ENCODE measurements at regions not wholly inside any gene's neighbourhood (a gene's known extent, or its start where the extent isn't known, plus 50 kb on each side); places are given as distances from the start of the nearest gene placed in this dataset.

DNA sequence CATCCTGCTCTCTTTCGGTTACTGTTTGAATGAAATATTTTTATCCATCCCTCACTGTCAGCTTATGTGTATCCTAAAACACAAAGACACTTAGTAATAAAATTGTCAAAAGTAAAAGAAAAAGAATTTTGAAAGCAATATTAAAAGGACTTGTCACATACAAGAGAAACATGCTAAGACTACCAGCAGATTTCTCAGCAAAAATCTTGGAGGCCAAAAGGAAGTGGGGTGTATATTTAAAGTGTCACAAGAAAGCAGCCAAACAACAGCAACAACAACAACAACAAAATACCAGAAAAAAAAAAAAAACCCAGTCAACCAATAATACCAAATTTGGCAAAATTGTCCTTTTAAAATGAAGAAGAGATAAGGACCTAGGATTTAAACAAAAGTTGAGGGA, 678.7 kb upstream of the TYRP1 start:
- Mint-ChIP-seq H3K36me3 (ENCODE audit: insufficient read depth in 2 of 2) (peaks cover 0 to 5% of the 10 kb centered on the region in 2 donors), H3K27me3 (ENCODE audit: low read depth) (no peaks in the 10 kb centered on the region), H3K9me3 (peaks cover 1 to 8% of the 10 kb centered on the region in 2 donors), H3K27ac (no peak overlapping the region), H3K4me1 (ENCODE audit: low read depth) (no peaks in the 10 kb centered on the region), H3K4me3 (no peak overlapping the region)
- no peak for ATAC-seq (replicated peaks in 1 of 2)
- no peak for DNase-seq

DNA sequence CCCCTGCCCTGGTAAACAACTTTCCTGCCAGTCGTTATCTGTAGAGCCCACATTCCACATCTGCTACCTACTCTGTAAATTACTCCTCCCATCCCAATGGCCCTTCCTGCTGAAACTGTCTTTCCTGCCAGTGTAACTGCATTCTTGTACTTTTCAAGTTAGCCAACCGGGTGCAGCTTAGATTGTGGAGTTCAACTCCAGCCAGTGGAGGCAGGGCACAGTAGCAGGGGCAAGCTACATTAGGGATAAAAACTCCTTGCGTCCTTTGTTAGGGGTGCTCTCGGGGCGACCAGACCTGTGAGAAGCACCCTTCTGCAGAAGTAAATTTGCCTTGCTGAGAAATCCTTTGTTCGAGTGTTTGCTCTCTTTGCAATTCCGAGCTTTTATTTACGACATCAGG, 639.0 kb upstream of the TYRP1 start:
- H3K4me1 Mint-ChIP-seq (ENCODE audit: low read depth): no peaks in the 10 kb centered on the region
- H3K9me3 Mint-ChIP-seq: peaks cover 9% of the 10 kb centered on the region in 2 donors
- H3K4me3 Mint-ChIP-seq: no peak overlapping the region
- no peaks in the 10 kb centered on the region for H3K27me3 Mint-ChIP-seq (ENCODE audit: low read depth)
- H3K27ac Mint-ChIP-seq: no peak overlapping the region
- DNase-seq (no peak), ATAC-seq (replicated peaks in 1 of 2) (no peak)
- H3K36me3 Mint-ChIP-seq (ENCODE audit: insufficient read depth in 2 of 2): peaks cover 2 to 5% of the 10 kb centered on the region in 2 donors

DNA sequence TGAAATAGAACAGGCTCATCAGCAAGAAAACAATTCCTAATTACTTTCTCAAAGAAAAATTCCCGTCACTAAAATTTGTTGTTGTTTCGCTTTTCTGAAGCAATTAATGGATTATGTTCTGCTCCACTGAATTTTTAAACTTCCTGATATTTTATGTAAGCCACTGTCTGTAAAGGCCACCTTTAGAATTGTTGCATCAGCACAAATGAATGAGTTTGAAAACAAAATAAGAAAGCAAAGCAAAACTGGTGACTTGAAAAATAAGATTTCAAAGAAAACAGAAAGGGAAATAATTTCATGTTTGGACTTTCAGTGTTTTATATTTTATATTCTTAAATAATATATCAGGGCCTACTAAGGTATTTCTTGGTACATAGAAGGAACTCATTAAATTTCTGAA, 636.3 kb upstream of the TYRP1 start:
- no peak for ATAC-seq (replicated peaks in 1 of 2)
- peaks cover 12% of the 10 kb centered on the region in 2 donors for H3K9me3 Mint-ChIP-seq
- H3K36me3 Mint-ChIP-seq (ENCODE audit: insufficient read depth in 2 of 2): peaks cover 2 to 5% of the 10 kb centered on the region in 2 donors
- H3K27ac Mint-ChIP-seq: no peak overlapping the region
- H3K27me3 Mint-ChIP-seq (ENCODE audit: low read depth): no peaks in the 10 kb centered on the region
- DNase-seq: no peak
- H3K4me3 Mint-ChIP-seq: no peak overlapping the region
- H3K4me1 Mint-ChIP-seq (ENCODE audit: low read depth): no peaks in the 10 kb centered on the region

DNA sequence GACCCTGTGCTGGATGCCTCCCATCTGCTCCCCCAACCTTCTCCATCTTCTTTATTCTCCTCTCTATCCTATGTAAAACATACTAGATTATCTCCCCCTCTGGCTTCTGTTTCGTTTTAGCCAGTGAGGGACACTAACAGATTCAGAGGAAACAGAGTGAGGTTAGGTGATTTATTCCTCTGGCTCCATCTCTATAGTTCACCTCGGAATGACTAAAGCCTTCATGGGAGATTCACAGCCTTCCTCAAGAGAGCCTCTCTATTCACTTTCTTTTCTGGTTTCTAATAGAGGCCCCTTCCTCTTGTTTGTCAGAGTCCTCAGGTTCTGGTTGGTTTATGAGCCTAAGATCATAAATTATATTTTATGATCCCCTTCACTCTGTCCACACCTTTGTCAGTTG, 633.1 kb upstream of the TYRP1 start:
- H3K4me1 Mint-ChIP-seq (ENCODE audit: low read depth): no peaks in the 10 kb centered on the region
- ATAC-seq (replicated peaks in 1 of 2) (no peak), DNase-seq (no peak)
- peaks cover 0 to under 1% of the 10 kb centered on the region in 2 donors for H3K36me3 Mint-ChIP-seq (ENCODE audit: insufficient read depth in 2 of 2)
- H3K9me3 Mint-ChIP-seq: peaks cover 6 to 7% of the 10 kb centered on the region in 2 donors
- H3K4me3 Mint-ChIP-seq: no peak overlapping the region
- H3K27me3 Mint-ChIP-seq (ENCODE audit: low read depth): no peaks in the 10 kb centered on the region
- no peak overlapping the region for H3K27ac Mint-ChIP-seq

DNA sequence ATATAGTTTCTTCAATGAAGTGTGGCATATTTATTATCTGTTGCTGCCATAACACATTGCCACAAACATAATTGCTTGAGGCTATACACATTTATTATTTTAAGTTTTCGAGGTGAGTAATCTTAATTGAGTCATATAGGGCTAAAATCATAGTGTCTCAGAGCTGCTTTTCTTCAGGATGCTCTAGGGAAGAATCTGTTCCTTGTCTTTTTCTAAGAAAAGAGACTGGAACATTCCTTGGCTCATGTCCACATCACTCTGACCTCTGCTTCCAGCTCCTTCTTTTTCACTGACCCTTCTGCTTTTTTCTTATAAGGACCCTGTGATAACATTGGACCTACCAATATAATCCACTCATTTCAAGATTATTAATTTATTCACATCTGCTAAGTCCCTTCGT, 632.4 kb upstream of the TYRP1 start:
- H3K27me3 Mint-ChIP-seq (ENCODE audit: low read depth): no peaks in the 10 kb centered on the region

DNA sequence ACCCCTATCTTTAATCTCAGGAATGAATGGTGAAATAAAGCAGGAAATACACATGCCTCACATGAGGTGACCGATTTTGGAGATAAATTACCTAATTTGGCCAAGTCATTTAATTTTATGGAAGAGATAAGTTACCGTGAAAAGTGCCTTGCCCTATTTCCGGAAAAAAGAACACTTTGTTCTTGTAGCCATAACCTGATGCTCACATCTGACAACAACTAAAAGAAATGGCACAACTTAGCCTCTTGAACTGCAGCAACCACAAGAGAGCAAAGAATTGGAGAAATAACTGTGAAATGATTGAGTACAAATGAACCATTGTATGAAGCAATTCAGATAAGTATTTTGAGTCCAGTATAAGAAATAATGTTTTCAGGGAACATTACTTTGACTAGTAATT, 628.1 kb upstream of the TYRP1 start:
- H3K4me1 Mint-ChIP-seq (ENCODE audit: low read depth): no peaks in the 10 kb centered on the region
- no peak for ATAC-seq (replicated peaks in 1 of 2)
- no peaks in the 10 kb centered on the region for H3K27me3 Mint-ChIP-seq (ENCODE audit: low read depth)
- H3K27ac Mint-ChIP-seq: no peak overlapping the region
- no peak overlapping the region for H3K4me3 Mint-ChIP-seq
- no peaks in the 10 kb centered on the region for H3K36me3 Mint-ChIP-seq (ENCODE audit: insufficient read depth in 2 of 2)
- DNase-seq: no peak
- peaks cover 1 to 5% of the 10 kb centered on the region in 2 donors for H3K9me3 Mint-ChIP-seq

More for the DNA sequence above, 632.4 kb upstream of the TYRP1 start:
- Mint-ChIP-seq H3K4me1 (ENCODE audit: low read depth) (no peaks in the 10 kb centered on the region), H3K36me3 (ENCODE audit: insufficient read depth in 2 of 2) (no peaks in the 10 kb centered on the region), H3K4me3 (no peak overlapping the region), H3K9me3 (peaks cover 6 to 7% of the 10 kb centered on the region in 2 donors), H3K27ac (no peak overlapping the region)
- no peak for ATAC-seq (replicated peaks in 1 of 2)
- DNase-seq: no peak

DNA sequence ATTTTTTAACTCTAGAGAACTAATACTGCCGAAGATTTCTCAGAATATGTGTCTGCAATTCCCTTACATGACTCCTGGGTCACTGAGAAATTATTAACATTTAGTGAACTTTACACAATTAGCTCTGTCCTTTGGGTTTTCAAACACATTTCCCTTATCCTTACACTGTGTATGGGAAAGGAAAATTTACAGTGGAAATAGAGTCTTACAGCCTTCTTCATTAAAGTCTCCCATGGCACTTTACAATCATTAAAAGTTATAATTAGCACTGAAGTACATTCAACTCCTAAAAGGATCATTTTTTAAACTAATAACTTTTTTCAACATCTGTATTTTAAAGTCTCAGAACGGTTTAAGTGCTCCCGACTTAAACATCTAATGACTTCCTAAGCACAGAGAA, 627.5 kb upstream of the TYRP1 start:
- Mint-ChIP-seq H3K36me3 (ENCODE audit: insufficient read depth in 2 of 2) (no peaks in the 10 kb centered on the region), H3K9me3 (peaks cover 1 to 5% of the 10 kb centered on the region in 2 donors), H3K4me1 (ENCODE audit: low read depth) (no peaks in the 10 kb centered on the region), H3K27me3 (ENCODE audit: low read depth) (no peaks in the 10 kb centered on the region), H3K4me3 (no peak overlapping the region), H3K27ac (no peak overlapping the region)
- ATAC-seq (replicated peaks in 1 of 2) (no peak), DNase-seq (no peak)

DNA sequence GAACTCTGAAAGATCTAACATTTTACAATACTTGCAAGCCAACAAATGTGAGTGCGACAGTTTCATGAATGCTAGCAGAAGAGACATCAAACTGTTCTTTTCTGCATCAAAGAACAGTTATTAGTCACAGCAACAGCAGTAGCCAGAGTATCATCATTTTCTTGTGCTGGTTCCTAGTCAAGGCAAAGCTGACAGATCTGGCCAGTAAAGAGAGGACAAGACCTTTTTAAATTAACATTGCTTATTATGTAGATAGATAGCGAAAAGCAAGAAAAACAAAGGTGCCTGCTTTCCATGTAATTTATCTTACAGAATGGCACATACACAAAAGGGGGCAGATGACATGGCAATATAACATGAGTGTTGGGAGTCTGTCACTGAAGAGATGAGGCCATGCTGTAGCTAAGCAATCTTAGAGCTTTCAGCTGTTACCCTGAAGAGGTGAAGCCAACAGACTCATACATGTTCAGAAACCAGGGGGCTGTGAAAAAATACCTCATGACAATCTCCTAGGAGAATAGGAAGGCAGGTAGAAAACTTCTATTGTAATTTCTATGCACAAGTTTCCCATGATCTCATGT, 626.6 kb upstream of the TYRP1 start:
- DNase-seq (no peak), ATAC-seq (replicated peaks in 1 of 2) (no peak)
- Mint-ChIP-seq H3K9me3 (peaks cover 4 to 5% of the 10 kb centered on the region in 2 donors), H3K4me3 (no peak overlapping the region), H3K27ac (no peak overlapping the region), H3K4me1 (ENCODE audit: low read depth) (no peaks in the 10 kb centered on the region), H3K27me3 (ENCODE audit: low read depth) (no peaks in the 10 kb centered on the region), H3K36me3 (ENCODE audit: insufficient read depth in 2 of 2) (no peaks in the 10 kb centered on the region)

DNA sequence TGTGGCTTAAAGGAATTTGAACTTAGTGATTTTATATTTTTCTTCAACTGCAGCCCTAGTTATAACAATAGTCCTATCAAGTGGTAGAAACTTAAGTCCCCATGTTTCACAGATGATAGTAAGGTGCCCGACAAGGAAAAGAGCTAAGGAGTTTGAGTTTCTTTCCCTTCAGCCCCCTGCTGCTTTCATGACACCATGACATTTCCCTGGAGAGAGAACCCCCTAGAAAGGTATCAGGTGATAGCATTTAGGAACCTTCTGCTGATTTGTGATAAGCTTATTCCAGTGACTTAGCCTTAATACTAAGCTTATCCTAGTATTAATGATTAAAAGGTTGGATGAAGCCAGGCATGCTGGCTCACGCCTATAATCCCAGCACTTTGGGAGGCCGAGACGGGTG, 623.8 kb upstream of the TYRP1 start:
- no peaks in the 10 kb centered on the region for H3K27me3 Mint-ChIP-seq (ENCODE audit: low read depth)
- peaks cover 0 to 2% of the 10 kb centered on the region in 2 donors for H3K36me3 Mint-ChIP-seq (ENCODE audit: insufficient read depth in 2 of 2)
- H3K27ac Mint-ChIP-seq: no peak overlapping the region
- ATAC-seq (replicated peaks in 1 of 2) (no peak), DNase-seq (no peak)
- H3K4me1 Mint-ChIP-seq (ENCODE audit: low read depth): no peaks in the 10 kb centered on the region
- H3K9me3 Mint-ChIP-seq: peaks cover 9 to 13% of the 10 kb centered on the region in 2 donors
- no peak overlapping the region for H3K4me3 Mint-ChIP-seq

DNA sequence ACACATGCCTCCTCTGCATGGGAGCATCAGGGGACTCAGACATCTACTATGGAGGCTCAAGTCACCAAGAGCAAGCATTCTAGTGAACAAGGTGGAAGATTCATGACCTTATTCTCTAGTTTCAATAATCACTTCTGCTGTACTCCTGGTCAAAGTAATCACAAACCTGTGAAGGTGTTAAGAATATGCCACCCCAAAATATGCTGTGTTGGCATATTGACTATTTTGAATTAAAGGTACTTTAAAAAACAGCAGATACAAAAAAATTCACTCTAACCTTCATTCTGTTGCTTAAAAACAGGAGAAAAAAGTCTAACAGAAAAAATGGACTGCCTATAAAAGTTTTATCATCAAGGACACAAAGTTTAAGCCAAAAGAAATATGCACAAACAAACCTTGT, 607.8 kb upstream of the TYRP1 start:
- no peak for DNase-seq
- Mint-ChIP-seq H3K9me3 (peaks cover 10 to 14% of the 10 kb centered on the region in 2 donors), H3K4me1 (ENCODE audit: low read depth) (no peaks in the 10 kb centered on the region), H3K27ac (no peak overlapping the region), H3K36me3 (ENCODE audit: insufficient read depth in 2 of 2) (peaks cover 0 to 2% of the 10 kb centered on the region in 2 donors), H3K27me3 (ENCODE audit: low read depth) (no peaks in the 10 kb centered on the region), H3K4me3 (no peak overlapping the region)
- ATAC-seq (replicated peaks in 1 of 2): no peak

DNA sequence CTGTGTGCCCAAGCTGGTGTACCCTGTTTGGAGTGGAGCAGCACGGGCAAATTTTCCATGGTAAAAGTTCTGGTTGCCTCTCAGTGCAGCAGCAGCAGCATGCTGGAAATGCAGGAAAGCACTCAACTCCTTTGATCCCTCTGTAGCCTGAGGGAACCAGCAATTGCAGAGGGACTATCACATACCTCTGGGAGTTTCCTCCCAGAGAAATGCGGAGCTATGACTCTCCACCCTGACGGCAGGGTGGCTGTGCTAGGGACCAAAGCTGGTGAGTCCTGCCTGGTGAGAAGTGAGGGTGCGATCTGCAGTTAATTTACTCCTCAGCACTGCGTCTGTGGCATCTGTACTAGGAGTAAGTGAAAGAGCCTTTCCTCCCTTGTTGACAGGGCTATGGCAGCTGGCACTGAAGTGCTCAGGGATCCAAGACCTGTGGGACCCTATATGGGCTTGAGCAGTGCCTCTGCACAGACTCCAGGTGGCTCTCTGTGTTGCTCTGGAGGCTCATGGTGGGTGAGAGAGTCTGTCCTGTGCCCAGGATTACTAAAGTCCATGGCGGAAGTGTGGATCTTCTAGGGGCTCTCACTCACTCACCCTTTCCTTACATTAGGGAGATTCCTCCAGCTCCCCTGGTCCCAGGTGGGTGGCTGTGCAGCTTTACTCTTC, 601.2 kb upstream of the TYRP1 start:
- H3K27me3 Mint-ChIP-seq (ENCODE audit: low read depth): no peaks in the 10 kb centered on the region
- no peak overlapping the region for H3K4me3 Mint-ChIP-seq
- H3K4me1 Mint-ChIP-seq (ENCODE audit: low read depth): no peaks in the 10 kb centered on the region
- no peak overlapping the region for H3K27ac Mint-ChIP-seq
- peaks cover 0 to 3% of the 10 kb centered on the region in 2 donors for H3K36me3 Mint-ChIP-seq (ENCODE audit: insufficient read depth in 2 of 2)
- ATAC-seq (replicated peaks in 1 of 2) (no peak), DNase-seq (no peak)
- H3K9me3 Mint-ChIP-seq: peaks cover 12 to 20% of the 10 kb centered on the region in 2 donors

DNA sequence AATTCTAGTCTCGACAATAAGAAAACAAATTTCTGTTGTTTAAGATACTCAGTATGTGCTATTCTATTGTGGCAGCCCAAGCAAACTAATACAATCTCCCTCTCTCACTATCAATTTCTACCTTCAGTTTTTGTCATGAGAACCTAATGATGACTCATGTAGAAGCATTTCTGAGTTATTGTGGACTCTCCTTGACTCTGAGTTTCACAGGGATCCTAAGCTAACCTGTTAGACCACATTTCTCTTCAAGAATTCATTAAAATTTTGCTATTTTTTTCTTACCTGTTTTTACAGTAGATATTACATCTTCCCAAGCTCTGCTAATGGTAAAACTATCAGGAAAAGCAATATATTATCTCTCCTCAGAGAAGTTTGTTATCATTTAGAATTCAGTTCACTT, 599.1 kb upstream of the TYRP1 start:
- ATAC-seq (replicated peaks in 1 of 2) (no peak), DNase-seq (no peak)
- H3K4me3 Mint-ChIP-seq: no peak overlapping the region
- peaks cover 10 to 19% of the 10 kb centered on the region in 2 donors for H3K9me3 Mint-ChIP-seq
- no peak overlapping the region for H3K27ac Mint-ChIP-seq
- peaks cover 0 to 3% of the 10 kb centered on the region in 2 donors for H3K36me3 Mint-ChIP-seq (ENCODE audit: insufficient read depth in 2 of 2)
- H3K4me1 Mint-ChIP-seq (ENCODE audit: low read depth): no peaks in the 10 kb centered on the region
- no peaks in the 10 kb centered on the region for H3K27me3 Mint-ChIP-seq (ENCODE audit: low read depth)

DNA sequence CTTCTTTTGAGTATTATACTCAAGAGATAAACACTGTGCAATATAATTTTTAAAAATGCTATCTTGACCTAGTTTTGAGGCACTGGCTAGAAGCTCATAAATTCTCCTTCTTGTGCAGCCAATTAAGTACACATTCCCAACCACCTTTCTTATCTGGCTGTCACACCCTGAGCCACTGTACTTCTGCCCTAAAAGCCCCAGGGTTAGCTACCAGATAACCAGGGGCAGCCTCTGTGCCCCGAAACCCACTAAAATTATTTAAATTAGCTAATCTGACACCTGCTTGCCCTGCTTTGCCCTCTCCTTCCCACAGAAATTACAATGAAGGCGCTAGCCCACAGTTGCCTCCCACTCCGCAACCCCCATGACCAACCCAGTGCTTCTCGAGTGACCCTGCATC, 597.3 kb upstream of the TYRP1 start:
- H3K9me3 Mint-ChIP-seq: peaks cover 12 to 15% of the 10 kb centered on the region in 2 donors
- ATAC-seq (replicated peaks in 1 of 2) (no peak), DNase-seq (no peak)
- no peak overlapping the region for H3K4me3 Mint-ChIP-seq
- no peaks in the 10 kb centered on the region for H3K4me1 Mint-ChIP-seq (ENCODE audit: low read depth)
- no peaks in the 10 kb centered on the region for H3K27me3 Mint-ChIP-seq (ENCODE audit: low read depth)
- no peak overlapping the region for H3K27ac Mint-ChIP-seq
- H3K36me3 Mint-ChIP-seq (ENCODE audit: insufficient read depth in 2 of 2): peaks cover 0 to 3% of the 10 kb centered on the region in 2 donors

DNA sequence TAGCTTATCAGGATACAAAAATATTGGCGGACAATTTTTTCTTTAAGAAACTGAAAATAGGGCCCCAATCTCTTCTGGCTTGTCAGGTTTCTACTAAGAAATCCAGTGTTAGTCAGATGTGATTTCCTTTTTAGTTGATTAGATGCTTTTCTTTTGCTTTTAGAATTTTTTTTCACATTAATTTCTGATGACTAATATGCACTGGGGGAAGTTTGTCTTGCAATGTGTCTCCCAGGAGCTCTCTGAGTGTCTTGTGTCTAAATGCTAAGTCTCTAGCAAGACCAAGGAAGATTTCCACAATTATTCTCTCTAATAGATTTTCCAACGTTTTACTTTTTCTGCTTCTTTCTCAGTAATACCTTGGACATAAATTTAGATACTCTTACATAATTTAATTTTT, 559.8 kb upstream of the TYRP1 start:
- H3K9me3 Mint-ChIP-seq: peaks cover 7 to 12% of the 10 kb centered on the region in 2 donors
- no peaks in the 10 kb centered on the region for H3K27me3 Mint-ChIP-seq (ENCODE audit: low read depth)
- H3K27ac Mint-ChIP-seq: no peak overlapping the region
- DNase-seq: no peak
- ATAC-seq (replicated peaks in 1 of 2): no peak
- no peak overlapping the region for H3K4me3 Mint-ChIP-seq
- H3K4me1 Mint-ChIP-seq (ENCODE audit: low read depth): no peaks in the 10 kb centered on the region
- H3K36me3 Mint-ChIP-seq (ENCODE audit: insufficient read depth in 2 of 2): no peaks in the 10 kb centered on the region

Data from activated T-cell treated with anti-CD3 and anti-CD28 coated beads, Interleukin-2, amount 50 U/mL, for 72 hours (primary cell).